GM21723 (cell line): ENCODE measurements at regions not wholly inside any gene's neighbourhood (a gene's known extent, or its start where the extent isn't known, plus 50 kb on each side); places are given as distances from the start of the nearest gene placed in this dataset.
"Not testable (repeated sequence)": the region's sequence is repeated elsewhere in the genome, so short reads cannot be mapped to it uniquely, and the experiment has no call there.

Experiments used
- ATAC-seq: cut with Tn5 transposase; IDR thresholded peaks from one replicate; pipeline ENCODE4 v1.9.1; 2021; ENCODE audit warnings: mild to moderate bottlenecking, moderate library complexity; ENCODE audit not compliant: unreplicated experiment

- ATAC-seq, result no peak
Observed at GRCh38 chr7:15143936-15144335, 241.4 kb upstream of the DGKB start.

DNA sequence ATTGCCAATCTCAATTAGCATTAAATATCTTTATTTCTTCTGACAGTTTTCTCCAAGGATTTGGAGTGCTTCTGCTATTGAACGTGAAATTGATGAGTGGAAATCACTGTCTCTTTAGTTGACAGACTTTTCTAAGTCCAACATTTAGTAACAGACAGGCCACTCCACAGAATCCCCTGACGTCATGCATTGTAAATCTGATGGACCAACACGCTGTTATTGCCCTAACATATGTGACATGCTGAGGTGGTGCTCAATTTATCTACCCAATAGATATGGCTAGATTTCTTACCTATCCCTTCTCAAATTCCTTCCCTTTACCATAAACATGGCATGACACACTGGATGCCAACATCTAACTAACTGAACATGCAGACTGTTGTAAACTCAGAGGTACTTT is 240.6 kb upstream of the DGKB start:
- no peak for ATAC-seq

- ATAC-seq, result no peak
Observed at GRCh38 chr7:15140431-15140830, 237.9 kb upstream of the DGKB start.

GRCh38 chr7:15131661-15132060 is 229.1 kb upstream of the DGKB start:
- no peak for ATAC-seq

DNA sequence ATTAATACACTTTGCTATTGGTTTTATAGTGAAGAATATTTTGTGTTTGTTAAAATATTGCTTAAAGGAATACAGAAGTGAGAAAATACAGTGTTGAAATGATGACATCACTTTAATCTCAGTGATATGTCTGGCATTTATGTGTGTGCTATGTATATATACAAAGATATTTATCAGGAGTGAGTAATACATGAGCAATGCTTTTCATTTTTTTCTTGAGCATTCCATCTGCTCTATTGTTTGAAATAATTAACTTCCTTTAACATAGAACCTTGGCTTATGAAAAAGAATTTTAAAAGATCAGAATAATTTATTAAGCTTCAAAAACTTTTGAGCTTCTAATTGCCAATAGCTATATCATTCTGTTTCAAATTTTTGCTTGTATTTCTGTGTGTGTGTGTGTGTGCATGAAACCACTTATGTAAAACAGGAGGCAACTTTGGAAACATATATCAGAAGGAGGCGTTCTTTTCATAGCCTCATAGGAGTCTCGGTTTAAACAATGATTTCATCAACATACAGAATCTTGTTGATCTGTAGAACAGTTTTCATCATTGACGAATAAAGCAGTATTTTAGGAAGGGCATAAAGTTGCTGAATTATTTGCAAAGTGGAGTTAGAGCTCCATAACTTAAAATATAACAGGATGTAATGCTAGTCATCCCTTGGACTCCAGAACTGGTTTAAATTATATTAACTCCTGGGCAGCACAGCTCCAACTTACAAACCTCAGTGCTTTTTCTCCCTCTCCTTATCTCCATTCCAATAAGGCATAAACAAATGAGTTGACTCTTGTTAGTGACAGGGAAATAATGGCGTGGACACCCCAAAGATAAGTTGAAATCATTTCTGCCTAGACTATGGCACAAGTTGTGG is 228.4 kb upstream of the DGKB start:
- no peak for ATAC-seq

DNA sequence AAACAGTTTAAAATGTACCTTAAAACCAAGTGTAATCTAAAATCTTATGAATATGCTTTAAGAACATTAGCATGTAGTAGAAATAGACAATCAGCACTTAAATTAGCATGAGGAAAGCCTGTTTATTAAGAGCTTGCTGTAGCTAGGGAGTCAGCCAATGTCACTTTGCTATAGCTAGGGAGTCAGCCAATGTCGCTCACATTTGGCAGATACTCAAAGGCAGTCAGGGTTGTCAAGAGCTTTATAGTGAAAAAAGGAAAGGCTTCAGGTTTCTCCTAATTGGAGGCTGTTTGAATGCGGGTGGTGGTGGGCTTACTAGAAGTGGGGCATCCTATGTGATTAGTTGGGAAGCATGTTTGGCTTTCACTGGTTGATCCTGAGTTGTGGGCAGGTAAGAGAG is 226.2 kb upstream of the DGKB start:
- no peak for ATAC-seq

DNA sequence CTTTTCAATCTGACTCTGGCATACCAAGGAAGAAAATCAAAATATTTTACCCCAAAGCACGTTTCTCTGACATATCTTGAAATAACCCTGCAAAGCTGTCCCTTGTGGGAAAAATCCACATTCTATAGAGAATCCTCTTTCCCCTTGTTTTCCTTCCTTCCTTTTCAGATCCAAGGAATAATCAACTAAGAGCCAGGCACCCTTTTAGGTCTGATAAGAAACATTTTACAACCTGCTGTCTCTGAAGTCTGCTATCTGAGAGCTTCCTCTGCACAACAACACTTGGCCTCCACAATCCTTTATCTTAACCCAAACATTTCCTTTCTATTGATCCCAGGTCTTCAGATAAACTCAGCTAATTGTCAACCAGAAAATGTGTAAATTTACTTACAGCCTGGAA is 224.1 kb upstream of the DGKB start:
- not testable (repeated sequence) for ATAC-seq

GRCh38 chr7:15123901-15124300 is 221.3 kb upstream of the DGKB start:
- no peak for ATAC-seq

DNA sequence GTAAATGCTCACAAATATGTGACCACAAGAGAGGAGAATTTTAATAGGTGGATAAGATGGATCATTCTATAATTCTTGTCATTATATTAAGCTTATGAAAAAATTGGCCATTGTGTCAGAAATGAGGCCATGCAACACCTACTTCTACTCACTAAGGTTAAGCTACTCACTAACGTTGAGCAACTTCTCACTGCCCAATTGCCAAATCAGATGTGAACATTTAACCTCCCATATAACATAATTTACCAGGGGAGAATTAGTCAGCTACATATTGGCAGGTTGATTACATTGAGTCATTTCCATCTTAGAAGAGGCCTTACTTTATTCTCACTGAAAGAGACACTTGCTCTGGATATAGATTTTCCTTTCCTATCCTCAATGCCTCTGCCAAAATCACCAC is 211.2 kb upstream of the DGKB start:
- no peak for ATAC-seq

DNA sequence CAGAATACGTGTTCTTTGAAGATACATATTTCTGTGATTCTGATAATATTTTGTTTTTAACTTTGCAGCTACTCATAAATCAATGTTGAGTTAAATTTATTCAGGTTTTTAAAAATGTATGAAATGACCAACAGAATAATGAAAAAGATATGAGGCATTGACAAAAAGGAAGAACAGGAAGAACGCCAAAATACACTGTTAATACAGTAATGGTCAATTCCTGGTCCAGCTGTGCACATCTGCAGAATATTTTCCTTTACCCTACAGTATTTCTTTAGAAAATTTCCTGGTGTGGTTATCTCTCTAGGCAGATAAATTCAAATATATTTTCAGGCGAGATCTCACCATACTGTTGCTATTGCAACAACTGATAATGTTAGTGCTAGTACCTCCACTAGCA is 203.2 kb upstream of the DGKB start:
- ATAC-seq, result no peak

GRCh38 chr7:15104411-15105092 is 202.0 kb upstream of the DGKB start:
- ATAC-seq, result no peak

GRCh38 chr7:15099074-15099473 is 196.5 kb upstream of the DGKB start:
- no peak for ATAC-seq

DNA sequence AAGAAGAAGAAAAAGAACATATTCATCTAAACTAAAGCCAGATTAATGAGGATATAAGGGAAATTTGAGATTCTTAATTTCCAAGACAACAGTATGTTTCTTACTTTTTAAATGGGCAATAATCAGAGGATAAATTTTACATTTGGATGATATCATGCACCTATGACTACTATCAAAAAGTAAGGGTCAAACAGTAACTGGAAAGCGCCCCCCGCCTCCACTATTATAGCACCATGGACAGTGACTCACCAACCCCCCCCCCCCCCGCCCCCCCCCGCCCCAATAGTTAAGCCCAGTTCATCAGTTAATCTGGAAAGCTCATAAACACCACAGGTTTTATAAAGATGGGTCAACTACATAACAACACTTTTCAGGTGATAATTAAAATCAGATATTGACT is 194.3 kb upstream of the DGKB start:
- no peak for ATAC-seq

- ATAC-seq, result no peak
Observed at GRCh38 chr7:15094989-15095388, 192.4 kb upstream of the DGKB start.

DNA sequence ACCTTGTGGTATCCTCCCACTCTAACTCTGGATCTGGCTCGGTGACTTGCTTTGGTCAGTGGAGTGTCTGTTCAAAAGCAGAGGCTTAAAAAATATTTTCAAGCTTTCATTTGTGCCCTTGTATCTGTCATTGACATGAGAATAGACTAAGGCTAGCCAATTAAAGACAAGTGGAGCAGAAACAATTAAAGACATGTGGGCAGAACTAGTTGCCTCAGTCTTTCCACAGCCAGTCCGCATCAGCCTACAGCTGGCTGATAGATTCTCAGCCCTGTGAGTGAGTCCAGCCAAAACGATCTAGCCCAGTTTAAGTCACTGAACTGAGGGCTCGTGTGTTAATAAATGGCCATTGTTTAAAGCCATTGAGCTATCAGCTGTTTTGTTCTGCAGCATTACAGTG is 185.2 kb upstream of the DGKB start:
- no peak for ATAC-seq

GRCh38 chr7:15086862-15087261 is 184.3 kb upstream of the DGKB start:
- no peak for ATAC-seq

GRCh38 chr7:15086131-15086611 is 183.6 kb upstream of the DGKB start:
- no peak for ATAC-seq

DNA sequence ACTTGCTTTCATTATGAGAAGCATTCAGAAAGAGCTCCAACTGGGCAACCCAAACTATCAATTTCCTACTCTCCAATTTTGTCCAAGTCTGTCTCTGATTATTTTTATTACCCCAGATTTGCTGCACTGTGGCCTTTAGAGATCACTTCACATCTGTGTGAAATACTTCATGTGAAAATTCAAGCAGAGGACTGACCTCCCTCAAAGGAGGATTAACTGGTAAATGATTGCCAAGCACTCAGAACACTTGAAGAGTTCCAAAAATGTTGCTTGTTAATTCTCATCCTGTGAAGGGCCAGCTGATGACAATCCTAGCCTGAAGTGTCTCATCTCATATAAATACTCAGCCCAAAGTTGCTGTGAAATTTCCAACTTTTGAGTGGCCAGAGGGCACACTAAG is 182.8 kb upstream of the DGKB start:
- ATAC-seq, result no peak

GRCh38 chr7:15084368-15084767 is 181.8 kb upstream of the DGKB start:
- no peak for ATAC-seq

- no peak for ATAC-seq
Observed at GRCh38 chr7:15081891-15082290, 179.3 kb upstream of the DGKB start.

DNA sequence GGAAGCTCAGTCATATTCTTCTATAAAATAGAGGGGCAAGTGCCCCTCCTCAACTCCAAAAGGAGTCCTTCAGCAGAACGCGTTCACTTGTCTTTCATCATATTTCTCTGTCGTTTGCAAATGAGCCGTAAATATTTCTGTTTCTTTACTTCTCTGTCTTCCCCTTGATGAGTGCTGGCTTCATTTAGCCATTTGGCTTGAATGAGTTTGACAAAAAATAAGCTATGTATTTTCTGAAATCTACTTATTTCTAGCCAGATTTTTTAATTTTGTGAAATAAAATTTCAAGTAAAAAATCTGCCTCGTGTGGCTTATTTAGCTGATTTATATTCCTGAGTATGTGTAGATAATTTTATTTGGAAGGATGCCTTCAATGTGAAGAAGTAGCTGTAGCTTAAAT is 170.8 kb upstream of the DGKB start:
- ATAC-seq, result no peak

- ATAC-seq, result no peak
Observed at GRCh38 chr7:15068324-15068723, 165.8 kb upstream of the DGKB start.
